ENCODE measurements at regions not wholly inside any gene's neighbourhood (a gene's known extent, or its start where the extent isn't known, plus 50 kb on each side); places are given as distances from the start of the nearest gene placed in this dataset.

DNA sequence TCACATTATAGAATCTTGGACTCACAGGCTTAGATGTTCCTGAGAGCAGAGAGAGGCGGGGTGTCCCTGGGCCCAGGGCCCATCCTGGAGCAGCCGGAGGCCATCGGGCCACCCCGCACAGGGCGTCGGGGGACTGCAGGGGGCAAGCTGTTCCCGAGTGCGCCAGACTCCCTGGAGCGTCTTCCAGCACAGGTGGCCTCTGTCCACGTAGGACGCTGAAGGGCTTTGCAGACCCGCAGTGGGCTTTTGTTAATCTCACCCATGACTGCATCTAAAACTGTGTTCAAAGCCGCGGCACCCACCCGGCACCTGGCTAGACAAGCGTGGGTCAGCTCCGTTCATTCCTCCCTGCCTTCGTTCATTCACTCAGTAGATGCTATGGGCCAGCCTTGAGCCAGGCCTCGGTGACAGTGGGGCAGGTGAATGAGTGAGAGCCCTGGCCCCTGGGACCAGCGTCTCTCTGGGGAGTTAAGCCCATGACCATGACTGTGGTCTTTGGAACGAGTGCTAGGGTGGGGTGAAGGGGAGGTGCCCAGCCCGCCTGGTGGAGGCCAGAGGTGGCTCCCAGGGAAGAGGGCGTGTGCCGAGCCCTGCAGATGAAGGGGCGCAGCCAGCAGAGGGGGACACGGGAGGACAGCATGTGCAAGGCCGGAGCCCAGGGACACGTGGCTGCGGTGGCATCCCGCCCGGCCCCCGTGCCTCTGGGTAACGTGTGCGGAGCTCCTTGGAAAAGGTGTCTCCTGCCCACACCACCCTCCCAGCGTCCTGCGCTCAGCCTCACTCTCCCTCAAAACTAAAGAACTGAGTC, 98.3 kb downstream of the HMX1 start:
- H3K27ac ChIP-seq: no peak overlapping the region
- TF ChIP-seq, protein P1, sequence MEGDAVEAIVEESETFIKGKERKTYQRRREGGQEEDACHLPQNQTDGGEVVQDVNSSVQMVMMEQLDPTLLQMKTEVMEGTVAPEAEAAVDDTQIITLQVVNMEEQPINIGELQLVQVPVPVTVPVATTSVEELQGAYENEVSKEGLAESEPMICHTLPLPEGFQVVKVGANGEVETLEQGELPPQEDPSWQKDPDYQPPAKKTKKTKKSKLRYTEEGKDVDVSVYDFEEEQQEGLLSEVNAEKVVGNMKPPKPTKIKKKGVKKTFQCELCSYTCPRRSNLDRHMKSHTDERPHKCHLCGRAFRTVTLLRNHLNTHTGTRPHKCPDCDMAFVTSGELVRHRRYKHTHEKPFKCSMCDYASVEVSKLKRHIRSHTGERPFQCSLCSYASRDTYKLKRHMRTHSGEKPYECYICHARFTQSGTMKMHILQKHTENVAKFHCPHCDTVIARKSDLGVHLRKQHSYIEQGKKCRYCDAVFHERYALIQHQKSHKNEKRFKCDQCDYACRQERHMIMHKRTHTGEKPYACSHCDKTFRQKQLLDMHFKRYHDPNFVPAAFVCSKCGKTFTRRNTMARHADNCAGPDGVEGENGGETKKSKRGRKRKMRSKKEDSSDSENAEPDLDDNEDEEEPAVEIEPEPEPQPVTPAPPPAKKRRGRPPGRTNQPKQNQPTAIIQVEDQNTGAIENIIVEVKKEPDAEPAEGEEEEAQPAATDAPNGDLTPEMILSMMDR (IDR thresholded peaks at IDR 0.05; ENCODE audit: low read depth, low read length): no peak
- no peaks in the 10 kb centered on the region for H3K27me3 ChIP-seq (ENCODE audit: insufficient read depth, low read depth, severe bottlenecking)
- H3K9me3 ChIP-seq (ENCODE audit: severe bottlenecking): no peaks in the 10 kb centered on the region
- no peaks in the 10 kb centered on the region for H3K36me3 ChIP-seq
- H3K4me3 ChIP-seq (ENCODE audit: low read depth, low read length): no peak overlapping the region
- no peak for DNase-seq

DNA sequence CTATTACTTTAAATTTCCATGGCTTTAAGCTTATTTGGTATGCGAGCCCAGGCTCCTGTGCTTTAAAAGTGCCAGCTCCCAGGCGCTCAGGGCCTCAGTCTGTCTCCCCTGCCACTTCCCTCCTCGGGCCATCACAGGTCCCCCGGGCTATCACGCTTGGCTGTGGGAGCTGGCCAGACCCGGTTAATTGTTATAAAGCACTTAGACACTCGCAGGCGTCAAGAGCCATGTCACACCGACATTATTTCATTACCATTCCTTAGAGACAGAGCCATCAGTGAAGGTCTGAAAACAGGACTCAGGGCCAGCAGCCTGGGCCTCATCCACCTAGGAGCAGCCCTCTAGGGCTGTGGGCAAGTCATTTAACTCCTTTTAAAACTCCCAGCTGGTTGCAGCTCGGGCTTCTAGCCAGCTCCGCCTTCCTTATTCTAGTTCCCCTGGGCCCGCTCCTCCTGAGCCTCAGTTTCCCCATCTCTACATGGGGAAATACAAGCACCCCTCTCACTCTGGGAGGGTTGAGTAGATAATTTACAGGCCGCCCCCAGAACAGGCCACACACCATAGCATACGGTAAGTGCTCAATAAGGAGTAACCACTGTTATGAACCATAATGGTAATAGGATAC, 99.0 kb downstream of the HMX1 start:
- Histone ChIP-seq H3K27me3 (ENCODE audit: insufficient read depth, low read depth, severe bottlenecking) (no peaks in the 10 kb centered on the region), H3K36me3 (no peaks in the 10 kb centered on the region), H3K9me3 (ENCODE audit: severe bottlenecking) (no peaks in the 10 kb centered on the region), H3K4me3 (ENCODE audit: low read depth, low read length) (no peak overlapping the region), H3K27ac (no peak overlapping the region)
- no peak for DNase-seq
- TF ChIP-seq, protein P1 (IDR thresholded peaks at IDR 0.05; ENCODE audit: low read depth, low read length): no peak

DNA sequence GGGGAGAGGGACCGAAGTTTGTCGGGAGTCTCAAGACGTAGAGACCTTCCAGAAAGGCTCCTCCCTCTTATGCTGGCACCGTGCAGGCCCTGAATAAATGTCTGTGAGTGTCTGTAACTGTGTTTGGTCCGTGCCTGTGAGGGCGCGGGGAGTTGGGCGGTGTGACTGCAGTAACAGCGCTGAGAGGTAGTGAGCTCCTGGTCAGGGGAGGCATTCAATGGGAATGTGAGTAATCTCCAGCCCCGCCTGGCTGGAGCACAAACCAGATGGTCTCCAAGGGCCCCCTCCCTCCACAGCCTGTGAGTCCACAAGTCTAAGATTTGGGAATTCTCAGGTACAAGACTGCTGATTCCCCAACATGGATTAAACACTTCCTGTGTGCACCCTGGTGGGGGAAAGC, 100.0 kb downstream of the HMX1 start:
- no peaks in the 10 kb centered on the region for H3K36me3 ChIP-seq
- no peaks in the 10 kb centered on the region for H3K27me3 ChIP-seq (ENCODE audit: insufficient read depth, low read depth, severe bottlenecking)
- no peaks in the 10 kb centered on the region for H3K9me3 ChIP-seq (ENCODE audit: severe bottlenecking)
- DNase-seq: no peak
- no peak overlapping the region for H3K27ac ChIP-seq
- H3K4me3 ChIP-seq (ENCODE audit: low read depth, low read length): no peak overlapping the region
- TF ChIP-seq, protein P1 (IDR thresholded peaks at IDR 0.05; ENCODE audit: low read depth, low read length): no peak

DNA sequence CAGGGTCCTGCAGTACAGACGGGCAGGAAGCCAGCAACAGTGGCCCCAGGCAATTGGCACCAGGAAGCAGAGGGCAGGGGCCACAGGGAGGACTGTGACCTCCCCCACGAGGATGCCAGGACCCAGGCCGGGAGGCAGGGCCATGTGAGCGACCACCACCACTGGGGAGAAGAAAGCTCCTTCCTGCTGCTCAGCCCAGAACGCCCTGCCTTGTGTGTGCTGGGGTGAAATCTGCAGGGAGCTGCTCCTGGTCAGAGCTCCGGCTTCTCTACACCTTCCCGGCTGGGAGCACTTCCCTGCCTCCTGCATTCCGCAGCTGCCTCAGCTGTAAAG, 100.4 kb downstream of the HMX1 start:
- H3K27ac ChIP-seq: no peak overlapping the region
- H3K36me3 ChIP-seq: no peaks in the 10 kb centered on the region
- no peaks in the 10 kb centered on the region for H3K27me3 ChIP-seq (ENCODE audit: insufficient read depth, low read depth, severe bottlenecking)
- no peak for DNase-seq
- no peaks in the 10 kb centered on the region for H3K9me3 ChIP-seq (ENCODE audit: severe bottlenecking)
- H3K4me3 ChIP-seq (ENCODE audit: low read depth, low read length): no peak overlapping the region
- TF ChIP-seq, protein P1 (IDR thresholded peaks at IDR 0.05; ENCODE audit: low read depth, low read length): no peak

DNA sequence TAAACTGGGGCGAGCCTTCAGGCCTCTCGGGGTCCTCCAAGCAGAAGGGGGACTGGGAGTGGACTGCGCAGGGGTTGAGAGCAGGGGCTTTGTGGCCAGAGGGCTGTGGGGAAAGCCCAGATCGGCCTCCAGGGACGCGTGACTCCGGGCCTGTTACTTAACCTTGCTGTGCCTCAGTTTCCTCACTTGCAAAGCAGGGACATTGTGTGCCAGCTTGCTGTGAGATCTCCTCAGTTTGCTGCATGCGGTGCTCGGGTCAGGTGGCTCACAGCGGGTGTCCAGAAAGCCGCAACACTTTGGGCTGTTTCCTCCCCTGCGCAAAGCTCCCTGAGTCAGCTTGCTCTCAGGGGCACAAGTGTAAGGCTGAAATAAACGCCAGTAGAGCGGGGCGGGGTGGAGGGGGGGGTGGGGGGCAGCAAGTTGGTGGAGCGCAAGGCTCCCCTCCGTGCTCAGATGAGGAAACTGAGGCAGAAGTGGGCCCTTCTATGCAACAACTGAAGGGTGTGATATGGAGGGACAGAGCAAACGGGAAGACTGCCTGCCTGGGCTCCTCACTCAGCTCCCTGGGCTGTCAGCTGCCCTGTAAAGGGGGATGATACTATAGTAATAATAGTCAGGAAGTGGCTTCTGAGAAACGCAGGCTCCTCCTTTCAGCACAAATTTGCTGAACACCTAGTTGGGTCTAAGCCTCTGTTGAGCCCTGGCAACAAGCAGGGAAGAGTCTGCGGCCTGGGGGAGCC, 101.0 kb downstream of the HMX1 start:
- TF ChIP-seq, protein P1 (IDR thresholded peaks at IDR 0.05; ENCODE audit: low read depth, low read length): no peak
- no peak overlapping the region for H3K27ac ChIP-seq
- no peaks in the 10 kb centered on the region for H3K9me3 ChIP-seq (ENCODE audit: severe bottlenecking)
- H3K36me3 ChIP-seq: no peaks in the 10 kb centered on the region
- H3K4me3 ChIP-seq (ENCODE audit: low read depth, low read length): no peak overlapping the region
- DNase-seq: no peak
- no peaks in the 10 kb centered on the region for H3K27me3 ChIP-seq (ENCODE audit: insufficient read depth, low read depth, severe bottlenecking)

Measured in WERI-Rb-1 (cell line).